A673 (cell line): ENCODE measurements at regions not wholly inside any gene's neighbourhood (a gene's known extent, or its start where the extent isn't known, plus 50 kb on each side); places are given as distances from the start of the nearest gene placed in this dataset.
A peak's percentile ranks its signal among the peaks of the same experiment; 100 is the strongest.

ENCODE experiments used
- BruUV-seq: library from RNA; stranded (reverse); fragments of 400-500 nt; replicated peaks from 2 replicates; lab custom pipeline; 2021; lab: Mats Ljungman, UMichigan
- CTCF ChIA-PET: fragments of 300-600 bp; sonication (Branson Sonifier 250); formaldehyde crosslinking; loops from one replicate; lab custom pipeline; 2022; ENCODE audit warnings: antibody characterized with exemption; lab: Charles Lee
- POLR2A ChIA-PET: fragments of 300-600 bp; sonication (Branson Sonifier 250); formaldehyde crosslinking; loops from one replicate; lab custom pipeline; 2022; ENCODE audit warnings: antibody characterized with exemption; ENCODE audit not compliant: low non-redundant PET; lab: Charles Lee
- DNase-seq: peaks from one replicate; pipeline ENCODE4 v3.0.0-alpha.2; 2015; ENCODE audit warnings: low spot score
- H3K27ac ChIP-seq: fragments of 200-600 bp; sonication (generic); 2 replicates; pipeline ENCODE4 v1.5.1; 2016; ENCODE audit warnings: mixed run types, low read depth, mild to moderate bottlenecking, mixed read lengths, antibody characterized with exemption, low read length; ENCODE audit not compliant: poor library complexity, severe bottlenecking
- H3K27me3 ChIP-seq: fragments of 200-600 bp; sonication (generic); replicated peaks from 2 replicates; pipeline ENCODE4 v1.6.1; 2017; ENCODE audit warnings: mixed run types, low read depth, mild to moderate bottlenecking, mixed read lengths, antibody characterized with exemption, low read length; ENCODE audit not compliant: insufficient read depth, poor library complexity
- H3K36me3 ChIP-seq: fragments of 200-600 bp; sonication (generic); 2 replicates; pipeline ENCODE4 v1.6.1; 2016; ENCODE audit warnings: mixed run types, mild to moderate bottlenecking, mixed read lengths, antibody characterized with exemption, low read length; ENCODE audit not compliant: insufficient read depth, poor library complexity, severe bottlenecking
- H3K4me1 ChIP-seq: fragments of 200-600 bp; sonication (generic); 2 replicates; pipeline ENCODE4 v1.6.1; 2017; ENCODE audit warnings: mixed run types, mild to moderate bottlenecking, mixed read lengths, antibody characterized with exemption, low read length; ENCODE audit not compliant: insufficient read depth, poor library complexity, severe bottlenecking
- H3K4me3 ChIP-seq: fragments of 200-600 bp; sonication (generic); 2 replicates; pipeline ENCODE4 v1.5.1; 2016; ENCODE audit warnings: low read depth, mixed run types, mild to moderate bottlenecking, mixed read lengths, low read length; ENCODE audit not compliant: poor library complexity, severe bottlenecking
- H3K9me3 ChIP-seq: fragments of 200-600 bp; sonication (generic); 2 replicates; pipeline ENCODE4 v1.6.1; 2016; ENCODE audit warnings: mixed run types, low read depth, mild to moderate bottlenecking, mixed read lengths, antibody characterized with exemption, low read length; ENCODE audit not compliant: poor library complexity, severe bottlenecking
- EZH2 ChIP-seq: fragments of 200-600 bp; sonication (generic); IDR thresholded peaks from 2 replicates; pipeline ENCODE4 v1.6.1; 2017; ENCODE audit warnings: borderline replicate concordance, low read depth, mild to moderate bottlenecking, mixed read lengths, antibody characterized with exemption, low read length; ENCODE audit not compliant: poor library complexity, severe bottlenecking
- intact Hi-C: fragments of 100-400 bp; cut with micrococcal nuclease; formaldehyde crosslinking; loops from one replicate; pipeline ENCODE4 v1.10.0; 2022; ENCODE audit not compliant: unreplicated experiment
- TF ChIP-seq, protein P1 (sequence below): fragments of 300-800, 200-600 bp; sonication (generic); conservative IDR thresholded peaks from 2 replicates; pipeline ENCODE4 v1.5.1; 2017; ENCODE audit warnings: low read depth, mild to moderate bottlenecking, antibody characterized with exemption, low read length, moderate library complexity, mixed read lengths

- no peak for TF ChIP-seq EZH2
- TF ChIP-seq, protein P1, sequence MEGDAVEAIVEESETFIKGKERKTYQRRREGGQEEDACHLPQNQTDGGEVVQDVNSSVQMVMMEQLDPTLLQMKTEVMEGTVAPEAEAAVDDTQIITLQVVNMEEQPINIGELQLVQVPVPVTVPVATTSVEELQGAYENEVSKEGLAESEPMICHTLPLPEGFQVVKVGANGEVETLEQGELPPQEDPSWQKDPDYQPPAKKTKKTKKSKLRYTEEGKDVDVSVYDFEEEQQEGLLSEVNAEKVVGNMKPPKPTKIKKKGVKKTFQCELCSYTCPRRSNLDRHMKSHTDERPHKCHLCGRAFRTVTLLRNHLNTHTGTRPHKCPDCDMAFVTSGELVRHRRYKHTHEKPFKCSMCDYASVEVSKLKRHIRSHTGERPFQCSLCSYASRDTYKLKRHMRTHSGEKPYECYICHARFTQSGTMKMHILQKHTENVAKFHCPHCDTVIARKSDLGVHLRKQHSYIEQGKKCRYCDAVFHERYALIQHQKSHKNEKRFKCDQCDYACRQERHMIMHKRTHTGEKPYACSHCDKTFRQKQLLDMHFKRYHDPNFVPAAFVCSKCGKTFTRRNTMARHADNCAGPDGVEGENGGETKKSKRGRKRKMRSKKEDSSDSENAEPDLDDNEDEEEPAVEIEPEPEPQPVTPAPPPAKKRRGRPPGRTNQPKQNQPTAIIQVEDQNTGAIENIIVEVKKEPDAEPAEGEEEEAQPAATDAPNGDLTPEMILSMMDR, result no peak
- peak; percentile 2 for DNase-seq
- Histone ChIP-seq H3K9me3 (no peaks in the 10 kb centered on the region), H3K4me1 (no peaks in the 10 kb centered on the region), H3K27me3 (no peaks in the 10 kb centered on the region), H3K4me3 (no peak overlapping the region), H3K36me3 (no peaks in the 10 kb centered on the region), H3K27ac (no peak overlapping the region)
- CTCF ChIA-PET, result no interaction called here
- POLR2A ChIA-PET, result no interaction called here
- no TSS peak for BruUV-seq
- intact Hi-C loops, result no loop called here
These were observed 440.0 kb downstream of the RFC3 start for GRCh38 chr13:34257966-34258365.

DNA sequence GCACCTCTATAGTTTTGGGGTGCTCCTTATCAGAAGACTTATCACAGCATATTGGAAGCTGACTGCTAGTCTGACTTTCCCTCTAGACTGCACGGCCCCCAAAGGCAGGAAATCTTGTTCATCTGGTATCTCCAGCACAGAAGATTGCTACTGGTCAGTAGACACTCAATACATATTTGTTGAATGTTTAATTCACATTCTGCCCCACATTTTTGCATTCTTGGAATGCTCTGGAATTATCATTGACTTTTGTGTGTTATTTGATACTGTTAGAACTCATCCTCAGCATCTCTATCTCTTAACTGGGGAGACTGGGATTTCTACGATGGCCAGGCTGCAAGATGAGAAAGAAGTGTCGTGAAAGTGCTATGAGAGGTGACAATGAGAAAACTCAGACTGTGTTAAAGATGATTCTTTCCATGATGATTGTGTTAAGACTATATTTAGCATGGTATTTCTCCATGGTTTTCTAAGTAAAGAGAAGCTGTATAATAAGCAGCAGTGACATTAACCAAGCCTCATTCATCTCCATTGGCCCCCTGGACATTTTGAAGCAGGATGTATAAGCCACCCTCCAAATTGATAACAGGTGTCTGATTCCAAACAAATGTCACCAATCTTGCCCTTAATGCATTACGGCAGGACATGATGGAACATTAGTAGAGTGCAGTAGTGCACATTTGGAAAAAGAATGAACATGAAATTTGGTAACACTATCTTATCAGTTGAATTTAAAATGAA lies 440.9 kb downstream of the RFC3 start:
- DNase-seq, result no peak
- no peak overlapping the region for H3K4me3 ChIP-seq
- H3K27me3 ChIP-seq, result no peaks in the 10 kb centered on the region
- no peaks in the 10 kb centered on the region for H3K36me3 ChIP-seq
- TF ChIP-seq, protein P1, result no peak
- no peak for TF ChIP-seq EZH2
- POLR2A ChIA-PET, result no interaction called here
- no peak overlapping the region for H3K27ac ChIP-seq
- no peaks in the 10 kb centered on the region for H3K9me3 ChIP-seq
- BruUV-seq, result no TSS peak
- intact Hi-C loops, result no loop called here
- no peaks in the 10 kb centered on the region for H3K4me1 ChIP-seq
- CTCF ChIA-PET, result no interaction called here

DNA sequence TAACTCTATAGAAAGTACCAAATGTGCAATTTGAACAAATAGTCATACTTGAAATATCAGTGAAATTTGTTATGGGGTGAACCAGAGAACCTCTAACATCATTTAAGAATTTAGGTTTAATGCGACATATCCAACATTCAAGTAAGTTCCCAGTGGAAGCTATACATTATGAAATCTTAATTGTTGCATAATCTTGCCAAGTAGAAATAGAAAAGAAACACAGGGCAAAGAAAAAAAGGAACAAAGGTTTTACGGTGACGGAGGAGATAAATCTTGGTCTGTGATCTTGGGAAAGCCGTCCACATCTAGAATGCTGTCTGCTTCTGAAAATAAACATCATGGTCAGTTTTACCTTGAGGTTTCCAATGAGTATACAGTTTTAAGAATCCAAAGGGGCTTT lies 445.7 kb downstream of the RFC3 start:
- BruUV-seq, result no TSS peak

More for the DNA sequence above, 445.7 kb downstream of the RFC3 start:
- no peak for TF ChIP-seq EZH2
- TF ChIP-seq, protein P1, result no peak
- ChIA-PET CTCF (no interaction called here), POLR2A (no interaction called here)
- Histone ChIP-seq H3K4me3 (no peak overlapping the region), H3K4me1 (no peaks in the 10 kb centered on the region), H3K27ac (no peak overlapping the region), H3K9me3 (no peaks in the 10 kb centered on the region), H3K27me3 (no peaks in the 10 kb centered on the region), H3K36me3 (no peaks in the 10 kb centered on the region)
- intact Hi-C loops, result no loop called here
- DNase-seq, result no peak
